Activated naive CD8-positive, alpha-beta T cell treated with anti-CD3 and anti-CD28 coated beads for 36 hours (primary cell): ENCODE measurements at regions not wholly inside any gene's neighbourhood (a gene's known extent, or its start where the extent isn't known, plus 50 kb on each side); places are given as distances from the start of the nearest gene placed in this dataset.
"Not testable (repeated sequence)": the region's sequence is repeated elsewhere in the genome, so short reads cannot be mapped to it uniquely, and the experiment has no call there.

ENCODE experiments used
- DNase-seq: peaks from one replicate; pipeline ENCODE4 v3.0.0; 2021
- H3K27ac Mint-ChIP-seq: one replicate; pipeline ENCODE4 v1.8.0; 2022; ENCODE audit warnings: mild to moderate bottlenecking, moderate library complexity, mixed read lengths
- H3K27me3 Mint-ChIP-seq: one replicate; pipeline ENCODE4 v1.8.0; 2022; ENCODE audit warnings: mild to moderate bottlenecking, mixed read lengths
- H3K36me3 Mint-ChIP-seq: one replicate; pipeline ENCODE4 v1.8.0; 2021; ENCODE audit warnings: mild to moderate bottlenecking, mixed read lengths
- H3K4me1 Mint-ChIP-seq: one replicate; pipeline ENCODE4 v1.8.0; 2021; ENCODE audit warnings: mixed read lengths
- H3K4me3 Mint-ChIP-seq: one replicate; pipeline ENCODE4 v1.8.0; 2022; ENCODE audit warnings: mild to moderate bottlenecking, moderate library complexity, mixed read lengths
- H3K9me3 Mint-ChIP-seq: one replicate; pipeline ENCODE4 v1.8.0; 2022; ENCODE audit warnings: mixed read lengths

GRCh38 chr21:8377093-8377841 lies 2144.1 kb upstream of the TPTE start:
- H3K27ac Mint-ChIP-seq, H3K4me3 Mint-ChIP-seq, H3K4me1 Mint-ChIP-seq, H3K9me3 Mint-ChIP-seq, DNase-seq, H3K27me3 Mint-ChIP-seq, H3K36me3 Mint-ChIP-seq: not testable (repeated sequence)

- not testable (repeated sequence) for DNase-seq, H3K4me1 Mint-ChIP-seq, H3K9me3 Mint-ChIP-seq, H3K4me3 Mint-ChIP-seq, H3K36me3 Mint-ChIP-seq, H3K27me3 Mint-ChIP-seq, H3K27ac Mint-ChIP-seq
These were observed 2140.8 kb upstream of the TPTE start for GRCh38 chr21:8380419-8381079.

- not testable (repeated sequence) for H3K9me3 Mint-ChIP-seq, DNase-seq, H3K36me3 Mint-ChIP-seq, H3K4me1 Mint-ChIP-seq, H3K27ac Mint-ChIP-seq, H3K27me3 Mint-ChIP-seq, H3K4me3 Mint-ChIP-seq
These were observed 2133.0 kb upstream of the TPTE start for GRCh38 chr21:8388169-8388939.

DNA sequence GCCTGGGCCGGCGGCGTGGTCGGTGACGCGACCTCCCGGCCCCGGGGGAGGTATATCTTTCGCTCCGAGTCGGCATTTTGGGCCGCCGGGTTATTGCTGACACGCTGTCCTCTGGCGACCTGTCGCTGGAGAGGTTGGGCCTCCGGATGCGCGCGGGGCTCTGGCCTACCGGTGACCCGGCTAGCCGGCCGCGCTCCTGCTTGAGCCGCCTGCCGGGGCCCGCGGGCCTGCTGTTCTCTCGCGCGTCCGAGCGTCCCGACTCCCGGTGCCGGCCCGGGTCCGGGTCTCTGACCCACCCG lies 2132.5 kb upstream of the TPTE start:
- H3K4me3 Mint-ChIP-seq, DNase-seq, H3K4me1 Mint-ChIP-seq, H3K27me3 Mint-ChIP-seq, H3K36me3 Mint-ChIP-seq, H3K9me3 Mint-ChIP-seq, H3K27ac Mint-ChIP-seq: not testable (repeated sequence)

DNA sequence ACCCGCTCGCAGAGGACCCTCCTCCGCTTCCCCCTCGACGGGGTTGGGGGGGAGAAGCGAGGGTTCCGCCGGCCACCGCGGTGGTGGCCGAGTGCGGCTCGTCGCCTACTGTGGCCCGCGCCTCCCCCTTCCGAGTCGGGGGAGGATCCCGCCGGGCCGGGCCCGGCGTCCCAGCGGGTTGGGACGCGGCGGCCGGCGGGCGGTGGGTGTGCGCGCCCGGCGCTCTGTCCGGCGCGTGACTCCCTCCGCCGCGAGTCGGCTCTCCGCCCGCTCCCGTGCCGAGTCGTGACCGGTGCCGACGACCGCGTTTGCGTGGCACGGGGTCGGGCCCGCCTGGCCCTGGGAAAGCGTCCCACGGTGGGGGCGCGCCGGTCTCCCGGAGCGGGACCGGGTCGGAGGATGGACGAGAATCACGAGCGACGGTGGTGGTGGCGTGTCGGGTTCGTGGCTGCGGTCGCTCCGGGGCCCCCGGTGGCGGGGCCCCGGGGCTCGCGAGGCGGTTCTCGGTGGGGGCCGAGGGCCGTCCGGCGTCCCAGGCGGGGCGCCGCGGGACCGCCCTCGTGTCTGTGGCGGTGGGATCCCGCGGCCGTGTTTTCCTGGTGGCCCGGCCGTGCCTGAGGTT lies 2130.7 kb upstream of the TPTE start:
- not testable (repeated sequence) for DNase-seq, H3K4me3 Mint-ChIP-seq, H3K4me1 Mint-ChIP-seq, H3K36me3 Mint-ChIP-seq, H3K27me3 Mint-ChIP-seq, H3K27ac Mint-ChIP-seq, H3K9me3 Mint-ChIP-seq

GRCh38 chr21:8394380-8394779 lies 2127.0 kb upstream of the TPTE start:
- H3K27me3 Mint-ChIP-seq, H3K36me3 Mint-ChIP-seq, H3K27ac Mint-ChIP-seq, H3K4me3 Mint-ChIP-seq, DNase-seq, H3K9me3 Mint-ChIP-seq, H3K4me1 Mint-ChIP-seq: not testable (repeated sequence)

DNA sequence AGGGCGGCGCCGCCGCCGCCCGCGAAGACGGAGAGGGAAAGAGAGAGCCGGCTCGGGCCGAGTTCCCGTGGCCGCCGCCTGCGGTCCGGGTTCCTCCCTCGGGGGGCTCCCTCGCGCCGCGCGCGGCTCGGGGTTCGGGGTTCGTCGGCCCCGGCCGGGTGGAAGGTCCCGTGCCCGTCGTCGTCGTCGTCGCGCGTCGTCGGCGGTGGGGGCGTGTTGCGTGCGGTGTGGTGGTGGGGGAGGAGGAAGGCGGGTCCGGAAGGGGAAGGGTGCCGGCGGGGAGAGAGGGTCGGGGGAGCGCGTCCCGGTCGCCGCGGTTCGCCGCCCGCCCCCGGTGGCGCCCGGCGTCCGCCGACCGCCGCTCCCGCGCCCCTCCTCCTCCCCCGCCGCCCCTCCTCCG lies 2125.4 kb upstream of the TPTE start:
- DNase-seq, H3K36me3 Mint-ChIP-seq, H3K4me1 Mint-ChIP-seq: not testable (repeated sequence)

GRCh38 chr21:8398870-8399437 lies 2122.4 kb upstream of the TPTE start:
- not testable (repeated sequence) for H3K27me3 Mint-ChIP-seq, DNase-seq, H3K4me1 Mint-ChIP-seq, H3K36me3 Mint-ChIP-seq, H3K4me3 Mint-ChIP-seq, H3K9me3 Mint-ChIP-seq, H3K27ac Mint-ChIP-seq

More for the DNA sequence above, 2125.4 kb upstream of the TPTE start:
- not testable (repeated sequence) for H3K27ac Mint-ChIP-seq, H3K4me3 Mint-ChIP-seq, H3K9me3 Mint-ChIP-seq, H3K27me3 Mint-ChIP-seq

DNA sequence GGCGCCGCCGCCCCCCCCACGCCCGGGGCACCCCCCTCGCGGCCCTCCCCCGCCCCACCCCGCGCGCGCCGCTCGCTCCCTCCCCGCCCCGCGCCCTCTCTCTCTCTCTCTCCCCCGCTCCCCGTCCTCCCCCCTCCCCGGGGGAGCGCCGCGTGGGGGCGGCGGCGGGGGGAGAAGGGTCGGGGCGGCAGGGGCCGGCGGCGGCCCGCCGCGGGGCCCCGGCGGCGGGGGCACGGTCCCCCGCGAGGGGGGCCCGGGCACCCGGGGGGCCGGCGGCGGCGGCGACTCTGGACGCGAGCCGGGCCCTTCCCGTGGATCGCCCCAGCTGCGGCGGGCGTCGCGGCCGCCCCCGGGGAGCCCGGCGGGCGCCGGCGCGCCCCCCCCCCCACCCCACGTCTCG lies 2121.5 kb upstream of the TPTE start:
- H3K9me3 Mint-ChIP-seq, H3K4me1 Mint-ChIP-seq, H3K36me3 Mint-ChIP-seq, H3K27me3 Mint-ChIP-seq, H3K4me3 Mint-ChIP-seq, DNase-seq, H3K27ac Mint-ChIP-seq: not testable (repeated sequence)

DNA sequence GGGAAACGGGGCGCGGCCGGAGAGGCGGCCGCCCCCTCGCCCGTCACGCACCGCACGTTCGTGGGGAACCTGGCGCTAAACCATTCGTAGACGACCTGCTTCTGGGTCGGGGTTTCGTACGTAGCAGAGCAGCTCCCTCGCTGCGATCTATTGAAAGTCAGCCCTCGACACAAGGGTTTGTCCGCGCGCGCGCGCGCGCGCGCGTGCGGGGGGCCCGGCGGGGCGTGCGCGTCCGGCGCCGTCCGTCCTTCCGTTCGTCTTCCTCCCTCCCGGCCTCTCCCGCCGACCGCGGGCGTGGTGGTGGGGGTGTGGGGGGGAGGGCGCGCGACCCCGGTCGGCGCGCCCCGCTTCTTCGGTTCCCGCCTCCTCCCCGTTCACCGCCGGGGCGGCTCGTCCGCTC lies 2119.6 kb upstream of the TPTE start:
- H3K9me3 Mint-ChIP-seq, H3K4me1 Mint-ChIP-seq, H3K27ac Mint-ChIP-seq, H3K4me3 Mint-ChIP-seq, H3K27me3 Mint-ChIP-seq, DNase-seq, H3K36me3 Mint-ChIP-seq: not testable (repeated sequence)

DNA sequence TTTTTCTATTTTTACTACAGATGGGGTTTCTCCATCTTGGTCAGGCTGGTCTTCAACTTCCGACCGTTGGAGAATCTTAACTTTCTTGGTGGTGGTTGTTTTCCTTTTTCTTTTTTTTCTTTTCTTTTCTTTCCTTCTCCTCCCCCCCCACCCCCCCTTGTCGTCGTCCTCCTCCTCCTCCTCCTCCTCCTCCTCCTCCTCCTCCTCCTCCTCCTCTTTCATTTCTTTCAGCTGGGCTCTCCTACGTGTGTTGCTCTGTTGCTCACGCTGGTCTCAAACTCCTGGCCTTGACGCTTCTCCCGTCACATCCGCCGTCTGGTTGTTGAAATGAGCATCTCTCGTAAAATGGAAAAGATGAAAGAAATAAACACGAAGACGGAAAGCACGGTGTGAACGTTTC lies 2115.1 kb upstream of the TPTE start:
- not testable (repeated sequence) for H3K36me3 Mint-ChIP-seq, H3K9me3 Mint-ChIP-seq, DNase-seq, H3K27ac Mint-ChIP-seq, H3K27me3 Mint-ChIP-seq, H3K4me3 Mint-ChIP-seq, H3K4me1 Mint-ChIP-seq

GRCh38 chr21:8411139-8411671 lies 2110.2 kb upstream of the TPTE start:
- H3K4me1 Mint-ChIP-seq, H3K9me3 Mint-ChIP-seq, H3K27me3 Mint-ChIP-seq, H3K36me3 Mint-ChIP-seq, DNase-seq, H3K4me3 Mint-ChIP-seq: not testable (repeated sequence)
- peak overlapping the region; percentile 63 for H3K27ac Mint-ChIP-seq

- not testable (repeated sequence) for H3K27me3 Mint-ChIP-seq, H3K4me3 Mint-ChIP-seq, H3K36me3 Mint-ChIP-seq, H3K9me3 Mint-ChIP-seq, H3K4me1 Mint-ChIP-seq, H3K27ac Mint-ChIP-seq
- peak; percentile 21 for DNase-seq
These were observed 2101.3 kb upstream of the TPTE start for GRCh38 chr21:8419925-8420560.

DNA sequence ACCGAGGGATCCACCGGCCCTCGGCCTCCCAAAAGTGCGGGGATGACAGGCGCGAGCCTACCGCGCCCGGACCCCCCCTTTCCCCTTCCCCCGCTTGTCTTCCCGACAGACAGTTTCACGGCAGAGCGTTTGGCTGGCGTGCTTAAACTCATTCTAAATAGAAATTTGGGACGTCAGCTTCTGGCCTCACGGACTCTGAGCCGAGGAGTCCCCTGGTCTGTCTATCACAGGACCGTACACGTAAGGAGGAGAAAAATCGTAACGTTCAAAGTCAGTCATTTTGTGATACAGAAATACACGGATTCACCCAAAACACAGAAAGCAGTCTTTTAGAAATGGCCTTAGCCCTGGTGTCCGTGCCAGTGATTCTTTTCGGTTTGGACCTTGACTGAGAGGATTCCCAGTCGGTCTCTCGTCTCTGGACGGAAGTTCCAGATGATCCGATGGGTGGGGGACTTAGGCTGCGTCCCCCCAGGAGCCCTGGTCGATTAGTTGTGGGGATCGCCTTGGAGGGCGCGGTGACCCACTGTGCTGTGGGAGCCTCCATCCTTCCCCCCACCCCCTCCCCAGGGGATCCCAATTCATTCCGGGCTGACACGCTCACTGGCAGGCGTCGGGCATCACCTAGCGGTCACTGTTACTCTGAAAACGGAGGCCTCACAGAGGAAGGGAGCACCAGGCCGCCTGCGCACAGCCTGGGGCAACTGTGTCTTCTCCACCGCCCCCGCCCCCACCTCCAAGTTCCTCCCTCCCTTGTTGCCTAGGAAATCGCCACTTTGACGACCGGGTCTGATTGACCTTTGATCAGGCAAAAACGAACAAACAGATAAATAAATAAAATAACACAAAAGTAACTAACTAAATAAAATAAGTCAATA lies 2093.4 kb upstream of the TPTE start:
- not testable (repeated sequence) for H3K27me3 Mint-ChIP-seq

More for the DNA sequence above, 2093.4 kb upstream of the TPTE start:
- not testable (repeated sequence) for H3K36me3 Mint-ChIP-seq, H3K4me3 Mint-ChIP-seq, H3K9me3 Mint-ChIP-seq, H3K4me1 Mint-ChIP-seq, DNase-seq, H3K27ac Mint-ChIP-seq
